ENCODE measurements at regions not wholly inside any gene's neighbourhood (a gene's known extent, or its start where the extent isn't known, plus 50 kb on each side); places are given as distances from the start of the nearest gene placed in this dataset.
"Not testable (repeated sequence)": the region's sequence is repeated elsewhere in the genome, so short reads cannot be mapped to it uniquely, and the experiment has no call there.

DNA sequence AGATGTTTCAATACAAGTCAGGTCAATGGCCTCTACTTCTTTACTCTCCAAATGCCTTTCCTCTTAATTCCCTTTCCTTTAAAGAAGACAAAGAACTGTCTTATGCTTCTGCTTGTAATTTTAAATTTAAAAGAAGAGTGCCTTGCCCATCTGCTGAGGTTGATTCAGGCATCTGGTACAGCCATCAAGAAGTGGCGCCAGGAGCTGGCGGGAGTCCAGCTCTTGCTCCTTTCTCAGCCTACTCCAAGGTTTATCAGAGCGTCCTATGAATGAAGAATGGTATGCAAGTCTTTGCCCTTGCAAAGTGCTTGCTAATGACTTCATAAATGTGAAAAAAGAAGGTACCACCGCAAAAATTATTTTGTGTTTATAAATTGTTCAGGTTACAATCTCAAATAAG is 294.6 kb upstream of the TGFBR2 start:
- Histone ChIP-seq H3K9ac (ENCODE audit: low read depth, low read length) (no peak overlapping the region), H3K9me3 (ENCODE audit: control insufficient read depth, insufficient read depth, low read length) (no peaks in the 10 kb centered on the region), H3K4me1 (ENCODE audit: control insufficient read depth, insufficient read depth, low read length) (no peaks in the 10 kb centered on the region), H3K4me3 (ENCODE audit: low read depth, low read length) (no peak overlapping the region), H3K27me3 (ENCODE audit: control insufficient read depth, insufficient read depth, low read length) (no peaks in the 10 kb centered on the region), H3K36me3 (ENCODE audit: control insufficient read depth, insufficient read depth, low read length) (no peaks in the 10 kb centered on the region)

DNA sequence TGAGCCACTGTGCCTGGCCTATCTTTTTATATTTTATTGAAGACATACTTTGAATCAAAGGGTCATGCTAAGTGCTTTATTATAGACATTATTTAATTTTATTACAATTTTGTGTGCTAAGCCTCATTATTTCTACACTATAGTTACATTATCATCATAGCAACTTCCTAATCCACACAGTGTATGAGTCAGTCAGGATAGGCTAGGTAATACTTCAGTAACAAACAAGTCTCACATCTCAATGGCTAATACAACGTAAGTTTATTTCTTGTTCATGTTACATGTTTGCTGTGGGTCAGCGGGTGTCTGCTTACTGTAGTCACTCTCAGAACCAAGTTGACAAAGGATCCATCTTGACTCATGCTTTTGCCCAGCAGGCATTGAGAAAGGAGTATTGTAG is 292.6 kb upstream of the TGFBR2 start:
- no peak overlapping the region for H3K9ac ChIP-seq (ENCODE audit: low read depth, low read length)
- no peaks in the 10 kb centered on the region for H3K36me3 ChIP-seq (ENCODE audit: control insufficient read depth, insufficient read depth, low read length)
- H3K9me3 ChIP-seq (ENCODE audit: control insufficient read depth, insufficient read depth, low read length) = no peaks in the 10 kb centered on the region
- H3K4me1 ChIP-seq (ENCODE audit: control insufficient read depth, insufficient read depth, low read length) = no peaks in the 10 kb centered on the region
- no peaks in the 10 kb centered on the region for H3K27me3 ChIP-seq (ENCODE audit: control insufficient read depth, insufficient read depth, low read length)
- no peak overlapping the region for H3K4me3 ChIP-seq (ENCODE audit: low read depth, low read length)

DNA sequence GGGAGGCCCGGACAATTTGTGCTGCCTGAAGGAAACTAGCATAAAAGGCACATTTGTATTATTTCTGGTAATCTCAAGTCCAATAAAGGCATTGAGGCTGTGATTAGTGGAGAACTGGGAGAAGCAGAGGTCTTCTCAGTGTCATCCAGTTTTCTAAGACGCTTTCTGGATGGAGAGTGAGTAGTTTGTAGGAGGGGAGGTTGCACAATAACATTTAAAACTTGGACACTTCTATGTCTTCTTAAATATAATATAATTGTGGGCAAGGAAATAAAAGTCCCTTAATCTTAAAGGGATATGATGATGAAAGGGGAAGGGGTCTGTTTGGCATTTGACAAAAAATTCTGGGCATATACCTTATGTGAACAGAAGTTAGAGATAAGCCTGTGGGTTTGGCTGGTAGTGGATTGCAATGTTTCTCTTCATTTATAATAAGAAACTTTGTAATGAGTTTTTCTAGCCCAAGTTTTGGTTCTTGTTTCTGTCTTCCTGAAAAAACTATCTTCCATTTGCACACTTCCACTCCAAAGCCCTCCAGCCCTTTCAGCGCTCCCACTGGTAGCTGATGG is 291.6 kb upstream of the TGFBR2 start:
- Histone ChIP-seq H3K9ac (ENCODE audit: low read depth, low read length) (no peak overlapping the region), H3K27me3 (ENCODE audit: control insufficient read depth, insufficient read depth, low read length) (no peaks in the 10 kb centered on the region), H3K4me1 (ENCODE audit: control insufficient read depth, insufficient read depth, low read length) (no peaks in the 10 kb centered on the region), H3K4me3 (ENCODE audit: low read depth, low read length) (no peak overlapping the region), H3K9me3 (ENCODE audit: control insufficient read depth, insufficient read depth, low read length) (no peaks in the 10 kb centered on the region), H3K36me3 (ENCODE audit: control insufficient read depth, insufficient read depth, low read length) (no peaks in the 10 kb centered on the region)

DNA sequence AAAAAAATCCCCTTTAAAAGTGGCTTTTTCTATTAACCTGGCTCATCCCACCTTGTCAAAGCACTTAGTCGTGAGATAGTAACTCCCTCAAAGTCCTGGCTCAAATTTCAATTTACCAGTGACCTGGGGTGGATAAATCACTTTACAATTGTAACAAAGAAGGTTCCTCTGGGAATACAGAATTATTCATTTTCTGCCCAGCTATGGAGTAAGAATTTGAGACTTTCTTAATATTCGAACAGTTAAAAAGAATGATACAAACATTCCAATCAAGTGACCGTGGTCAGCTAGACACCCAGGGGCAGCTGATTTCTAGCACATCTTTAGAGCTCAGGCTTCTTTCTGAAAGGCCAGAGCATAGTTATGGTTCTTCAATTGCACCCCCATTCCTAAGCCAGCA is 291.0 kb upstream of the TGFBR2 start:
- no peaks in the 10 kb centered on the region for H3K27me3 ChIP-seq (ENCODE audit: control insufficient read depth, insufficient read depth, low read length)
- H3K36me3 ChIP-seq (ENCODE audit: control insufficient read depth, insufficient read depth, low read length) = no peaks in the 10 kb centered on the region
- no peaks in the 10 kb centered on the region for H3K4me1 ChIP-seq (ENCODE audit: control insufficient read depth, insufficient read depth, low read length)
- H3K9me3 ChIP-seq (ENCODE audit: control insufficient read depth, insufficient read depth, low read length) = no peaks in the 10 kb centered on the region
- H3K9ac ChIP-seq (ENCODE audit: low read depth, low read length) = no peak overlapping the region
- no peak overlapping the region for H3K4me3 ChIP-seq (ENCODE audit: low read depth, low read length)

DNA sequence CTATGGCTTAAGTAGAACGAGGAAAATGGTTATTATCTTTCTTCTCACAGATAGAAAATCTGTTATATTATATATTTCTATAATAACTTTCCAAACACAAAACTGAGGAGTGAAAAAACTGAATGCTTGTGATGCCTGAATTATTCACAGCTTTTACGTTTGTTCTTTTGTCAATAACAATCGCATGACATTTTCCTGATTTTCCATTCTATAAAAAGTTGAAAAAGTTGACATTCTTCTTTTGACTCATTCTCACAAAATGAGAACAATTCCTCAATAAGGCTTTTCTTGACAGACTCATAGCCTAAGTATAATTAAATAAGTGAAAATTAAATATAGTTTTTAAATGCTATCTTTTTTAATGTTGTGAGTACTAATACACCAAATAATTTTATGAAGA is 288.8 kb upstream of the TGFBR2 start:
- Histone ChIP-seq H3K4me3 (ENCODE audit: low read depth, low read length) (no peak overlapping the region), H3K4me1 (ENCODE audit: control insufficient read depth, insufficient read depth, low read length) (no peaks in the 10 kb centered on the region), H3K9ac (ENCODE audit: low read depth, low read length) (no peak overlapping the region), H3K27me3 (ENCODE audit: control insufficient read depth, insufficient read depth, low read length) (no peaks in the 10 kb centered on the region), H3K36me3 (ENCODE audit: control insufficient read depth, insufficient read depth, low read length) (no peaks in the 10 kb centered on the region), H3K9me3 (ENCODE audit: control insufficient read depth, insufficient read depth, low read length) (no peaks in the 10 kb centered on the region)

DNA sequence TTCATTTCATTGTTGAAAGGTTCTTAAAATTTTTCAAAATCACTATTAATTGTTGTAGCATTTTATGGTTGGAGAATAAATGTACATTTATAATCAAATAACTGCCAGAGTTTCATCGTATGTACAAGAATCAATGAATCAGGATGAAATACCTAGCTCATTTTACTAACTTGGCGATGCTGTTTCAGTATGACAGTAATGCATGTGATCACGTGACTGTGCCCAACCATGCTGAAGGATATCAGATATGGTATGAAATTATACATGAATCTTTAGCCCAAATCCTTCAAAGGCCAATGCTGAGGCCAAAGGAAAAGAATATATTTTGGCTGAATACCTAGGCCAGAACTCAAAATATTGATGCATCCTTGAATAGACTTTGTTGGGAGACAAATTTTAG is 288.3 kb upstream of the TGFBR2 start:
- no peaks in the 10 kb centered on the region for H3K4me1 ChIP-seq (ENCODE audit: control insufficient read depth, insufficient read depth, low read length)
- no peak overlapping the region for H3K4me3 ChIP-seq (ENCODE audit: low read depth, low read length)
- H3K27me3 ChIP-seq (ENCODE audit: control insufficient read depth, insufficient read depth, low read length) = no peaks in the 10 kb centered on the region

DNA sequence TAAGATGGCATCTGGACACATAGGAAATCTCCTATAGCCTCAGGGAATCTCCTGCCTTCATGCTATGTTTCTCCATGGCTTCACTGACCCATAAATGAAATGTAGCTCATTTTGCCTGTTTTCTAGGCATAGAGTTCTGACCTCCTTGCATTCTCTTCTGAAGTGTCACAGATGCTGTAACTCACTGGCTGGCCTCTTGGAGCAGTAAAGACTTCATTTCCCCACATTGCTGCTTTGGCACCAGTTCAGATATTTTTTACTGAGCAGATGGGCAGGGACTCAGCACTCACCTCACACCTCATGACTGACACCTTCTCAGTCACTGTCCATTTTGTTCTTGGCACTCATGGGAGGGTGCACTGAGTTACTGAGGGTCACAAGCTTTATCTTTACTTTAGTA is 286.7 kb upstream of the TGFBR2 start:
- H3K36me3 ChIP-seq (ENCODE audit: control insufficient read depth, insufficient read depth, low read length) = no peaks in the 10 kb centered on the region
- H3K9me3 ChIP-seq (ENCODE audit: control insufficient read depth, insufficient read depth, low read length) = no peaks in the 10 kb centered on the region
- no peak overlapping the region for H3K9ac ChIP-seq (ENCODE audit: low read depth, low read length)
- no peaks in the 10 kb centered on the region for H3K27me3 ChIP-seq (ENCODE audit: control insufficient read depth, insufficient read depth, low read length)
- H3K4me1 ChIP-seq (ENCODE audit: control insufficient read depth, insufficient read depth, low read length) = no peaks in the 10 kb centered on the region
- H3K4me3 ChIP-seq (ENCODE audit: low read depth, low read length) = no peak overlapping the region

More for the DNA sequence above, 288.3 kb upstream of the TGFBR2 start:
- H3K9me3 ChIP-seq (ENCODE audit: control insufficient read depth, insufficient read depth, low read length) = no peaks in the 10 kb centered on the region
- H3K9ac ChIP-seq (ENCODE audit: low read depth, low read length) = no peak overlapping the region
- H3K36me3 ChIP-seq (ENCODE audit: control insufficient read depth, insufficient read depth, low read length) = no peaks in the 10 kb centered on the region

DNA sequence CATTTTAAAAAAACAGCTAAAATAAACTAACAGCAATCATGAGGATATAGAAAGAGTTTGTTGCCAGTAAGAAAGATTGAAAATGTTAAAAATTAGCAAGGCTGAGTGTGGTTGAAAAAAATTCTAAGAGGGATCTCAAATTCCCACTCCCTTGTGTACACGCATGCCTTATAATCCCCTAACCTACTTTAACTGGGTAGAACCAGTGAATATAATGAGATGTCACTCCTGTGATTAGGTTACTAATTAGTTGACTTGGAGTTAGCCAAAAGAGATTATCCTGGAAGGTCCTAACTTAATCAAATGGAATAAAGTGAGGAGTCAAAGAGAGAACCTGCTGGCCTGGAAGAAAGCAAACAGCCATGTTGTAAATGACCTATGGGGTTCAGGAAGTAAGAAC is 286.0 kb upstream of the TGFBR2 start:
- Histone ChIP-seq H3K9ac (ENCODE audit: low read depth, low read length) (no peak overlapping the region), H3K4me1 (ENCODE audit: control insufficient read depth, insufficient read depth, low read length) (no peaks in the 10 kb centered on the region), H3K27me3 (ENCODE audit: control insufficient read depth, insufficient read depth, low read length) (no peaks in the 10 kb centered on the region), H3K36me3 (ENCODE audit: control insufficient read depth, insufficient read depth, low read length) (no peaks in the 10 kb centered on the region), H3K9me3 (ENCODE audit: control insufficient read depth, insufficient read depth, low read length) (no peaks in the 10 kb centered on the region), H3K4me3 (ENCODE audit: low read depth, low read length) (no peak overlapping the region)

DNA sequence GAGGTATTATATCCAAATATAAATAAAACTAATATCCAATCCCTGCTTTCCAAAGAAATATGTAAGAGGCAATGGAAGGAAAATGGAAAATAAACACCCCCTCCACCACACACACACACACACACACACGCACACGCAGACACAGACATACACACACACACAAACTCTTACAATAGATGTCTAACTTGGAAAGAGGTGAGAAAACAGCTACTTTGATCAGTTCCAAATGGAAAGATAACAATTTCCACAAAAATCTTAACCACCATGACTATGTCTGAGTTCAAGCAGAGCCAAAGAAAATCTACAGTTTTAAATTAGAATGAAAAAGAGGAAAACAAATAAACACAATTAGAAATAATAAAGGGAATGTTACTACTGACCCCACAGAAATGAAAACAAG is 285.3 kb upstream of the TGFBR2 start:
- Histone ChIP-seq H3K27me3 (ENCODE audit: control insufficient read depth, insufficient read depth, low read length) (no peaks in the 10 kb centered on the region), H3K9ac (ENCODE audit: low read depth, low read length) (no peak overlapping the region), H3K4me3 (ENCODE audit: low read depth, low read length) (no peak overlapping the region), H3K9me3 (ENCODE audit: control insufficient read depth, insufficient read depth, low read length) (no peaks in the 10 kb centered on the region), H3K36me3 (ENCODE audit: control insufficient read depth, insufficient read depth, low read length) (no peaks in the 10 kb centered on the region), H3K4me1 (ENCODE audit: control insufficient read depth, insufficient read depth, low read length) (no peaks in the 10 kb centered on the region)

DNA sequence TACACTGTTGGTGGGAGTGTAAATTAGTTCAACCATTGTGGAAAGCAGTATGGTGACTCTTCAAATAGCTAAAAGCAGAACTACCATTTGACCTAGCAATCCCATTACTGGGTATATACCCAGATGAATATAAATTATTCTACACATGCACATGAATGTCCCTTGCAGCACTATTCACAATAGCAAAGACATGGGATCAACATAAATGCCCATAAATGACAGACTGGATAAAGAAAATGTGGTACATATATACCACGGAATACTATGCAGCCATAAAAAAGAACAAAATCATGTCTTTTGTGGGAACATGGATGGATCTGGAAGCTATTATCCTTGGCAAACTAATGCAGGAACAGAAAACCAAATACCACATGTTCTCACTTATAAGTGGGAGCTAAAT is 282.8 kb upstream of the TGFBR2 start:
- not testable (repeated sequence) for H3K9me3 ChIP-seq (ENCODE audit: control insufficient read depth, insufficient read depth, low read length); H3K4me1 ChIP-seq (ENCODE audit: control insufficient read depth, insufficient read depth, low read length); H3K27me3 ChIP-seq (ENCODE audit: control insufficient read depth, insufficient read depth, low read length); H3K36me3 ChIP-seq (ENCODE audit: control insufficient read depth, insufficient read depth, low read length); H3K4me3 ChIP-seq (ENCODE audit: low read depth, low read length); H3K9ac ChIP-seq (ENCODE audit: low read depth, low read length)

DNA sequence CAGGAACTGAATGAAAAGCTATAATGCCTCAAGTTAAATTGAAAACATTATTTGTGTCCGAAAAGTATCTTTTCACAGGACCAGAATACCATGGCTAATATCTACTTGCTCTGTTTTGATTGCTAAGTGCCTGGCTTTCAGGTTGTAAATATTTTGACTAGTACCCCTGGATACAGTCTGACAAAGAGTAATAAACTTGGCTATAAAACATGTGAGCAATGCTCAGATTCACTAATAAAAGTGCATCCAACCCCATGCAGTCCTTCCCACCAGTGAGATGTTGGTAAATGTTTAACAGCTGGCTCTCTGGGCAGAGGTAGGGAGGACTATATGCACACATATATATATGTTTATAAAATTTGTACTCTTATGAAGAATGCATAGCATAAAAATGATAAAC is 281.8 kb upstream of the TGFBR2 start:
- no peak overlapping the region for H3K9ac ChIP-seq (ENCODE audit: low read depth, low read length)
- H3K4me1 ChIP-seq (ENCODE audit: control insufficient read depth, insufficient read depth, low read length) = no peaks in the 10 kb centered on the region
- no peaks in the 10 kb centered on the region for H3K27me3 ChIP-seq (ENCODE audit: control insufficient read depth, insufficient read depth, low read length)
- no peaks in the 10 kb centered on the region for H3K36me3 ChIP-seq (ENCODE audit: control insufficient read depth, insufficient read depth, low read length)
- no peak overlapping the region for H3K4me3 ChIP-seq (ENCODE audit: low read depth, low read length)
- no peaks in the 10 kb centered on the region for H3K9me3 ChIP-seq (ENCODE audit: control insufficient read depth, insufficient read depth, low read length)

DNA sequence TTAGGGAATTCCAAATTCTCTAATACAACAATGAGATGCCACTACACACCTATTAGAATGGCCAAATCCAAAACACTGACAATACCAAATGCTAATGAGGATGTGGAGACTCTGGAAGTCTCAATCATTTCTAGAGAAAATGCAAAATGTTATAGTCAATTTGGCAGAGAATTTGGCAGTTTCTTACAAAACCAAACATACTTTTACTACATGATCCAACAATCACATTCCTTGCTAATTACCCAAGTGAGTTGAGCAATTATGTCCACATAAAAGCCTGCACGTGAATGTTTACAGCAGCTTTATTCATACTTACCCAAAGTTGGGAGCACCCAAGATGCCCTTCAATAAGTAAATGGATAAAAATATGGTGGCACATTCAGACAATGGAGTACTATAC is 278.4 kb upstream of the TGFBR2 start:
- not testable (repeated sequence) for H3K36me3 ChIP-seq (ENCODE audit: control insufficient read depth, insufficient read depth, low read length); H3K9ac ChIP-seq (ENCODE audit: low read depth, low read length); H3K27me3 ChIP-seq (ENCODE audit: control insufficient read depth, insufficient read depth, low read length); H3K9me3 ChIP-seq (ENCODE audit: control insufficient read depth, insufficient read depth, low read length); H3K4me1 ChIP-seq (ENCODE audit: control insufficient read depth, insufficient read depth, low read length); H3K4me3 ChIP-seq (ENCODE audit: low read depth, low read length)

DNA sequence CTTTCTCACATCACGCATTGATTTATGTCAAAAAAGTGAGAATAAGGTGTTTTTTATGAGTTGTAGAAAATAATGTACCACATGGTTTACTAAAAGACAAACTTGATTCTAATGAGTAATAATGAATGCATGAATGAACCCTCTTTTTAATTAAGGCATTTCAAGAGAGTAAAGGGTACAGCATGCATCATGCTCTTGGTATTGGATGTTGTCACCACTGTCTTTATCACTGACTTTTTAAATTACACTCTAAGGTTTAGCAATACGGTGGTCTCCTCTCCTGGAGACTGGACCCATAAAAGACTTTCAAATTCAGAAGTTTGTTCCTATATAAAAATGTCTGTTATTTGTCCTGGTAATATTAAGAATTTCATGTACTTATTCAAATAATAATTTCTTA is 277.5 kb upstream of the TGFBR2 start:
- not testable (repeated sequence) for H3K9me3 ChIP-seq (ENCODE audit: control insufficient read depth, insufficient read depth, low read length); H3K27me3 ChIP-seq (ENCODE audit: control insufficient read depth, insufficient read depth, low read length); H3K36me3 ChIP-seq (ENCODE audit: control insufficient read depth, insufficient read depth, low read length); H3K4me3 ChIP-seq (ENCODE audit: low read depth, low read length); H3K9ac ChIP-seq (ENCODE audit: low read depth, low read length); H3K4me1 ChIP-seq (ENCODE audit: control insufficient read depth, insufficient read depth, low read length)
